Peyer's patch (tissue), 4 donors: ENCODE measurements at regions not wholly inside any gene's neighbourhood (a gene's known extent, or its start where the extent isn't known, plus 50 kb on each side); places are given as distances from the start of the nearest gene placed in this dataset.

ENCODE experiments used
- POLR2A ChIP-seq, 2 donors: fragments of 450-650 bp; IDR thresholded peaks; one replicate each; pipeline ENCODE4 v1.5.1; 2017; ENCODE audit warnings: antibody characterized with exemption in 2 of 2, mild to moderate bottlenecking in 2 of 2, moderate library complexity in 2 of 2
- TF ChIP-seq, protein P1 (sequence below), 6 experiments: fragments of 450-650 bp in 4 of 6; fragments of 200-600 bp in 2 of 6; sonication (generic) in 1 of 6; IDR thresholded peaks; one replicate each; pipeline ENCODE4 v1.5.1; 2017 to 2019; ENCODE audit warnings: antibody characterized with exemption in 6 of 6, mild to moderate bottlenecking in 3 of 6, moderate library complexity in 1 of 6

DNA sequence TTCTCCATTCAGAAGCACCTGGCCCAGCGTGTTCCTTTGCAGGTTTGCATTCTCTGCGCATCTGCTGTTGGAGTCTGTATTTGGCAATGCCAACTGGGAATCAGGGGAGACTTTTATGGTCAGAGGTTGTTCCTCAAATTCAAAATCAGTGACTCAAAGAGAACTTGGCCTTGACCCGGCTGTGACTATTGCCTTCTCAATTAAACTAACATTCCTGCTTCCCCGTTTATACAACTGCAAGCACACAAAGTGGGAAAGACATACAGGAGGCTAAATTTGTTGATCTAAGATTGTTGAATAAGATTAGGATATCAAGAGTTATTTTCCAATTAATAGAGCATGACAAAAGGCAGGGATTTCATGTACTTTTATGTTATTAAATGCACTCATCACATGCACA is 402.4 kb upstream of the IRX2 start:
- TF ChIP-seq, protein P1, sequence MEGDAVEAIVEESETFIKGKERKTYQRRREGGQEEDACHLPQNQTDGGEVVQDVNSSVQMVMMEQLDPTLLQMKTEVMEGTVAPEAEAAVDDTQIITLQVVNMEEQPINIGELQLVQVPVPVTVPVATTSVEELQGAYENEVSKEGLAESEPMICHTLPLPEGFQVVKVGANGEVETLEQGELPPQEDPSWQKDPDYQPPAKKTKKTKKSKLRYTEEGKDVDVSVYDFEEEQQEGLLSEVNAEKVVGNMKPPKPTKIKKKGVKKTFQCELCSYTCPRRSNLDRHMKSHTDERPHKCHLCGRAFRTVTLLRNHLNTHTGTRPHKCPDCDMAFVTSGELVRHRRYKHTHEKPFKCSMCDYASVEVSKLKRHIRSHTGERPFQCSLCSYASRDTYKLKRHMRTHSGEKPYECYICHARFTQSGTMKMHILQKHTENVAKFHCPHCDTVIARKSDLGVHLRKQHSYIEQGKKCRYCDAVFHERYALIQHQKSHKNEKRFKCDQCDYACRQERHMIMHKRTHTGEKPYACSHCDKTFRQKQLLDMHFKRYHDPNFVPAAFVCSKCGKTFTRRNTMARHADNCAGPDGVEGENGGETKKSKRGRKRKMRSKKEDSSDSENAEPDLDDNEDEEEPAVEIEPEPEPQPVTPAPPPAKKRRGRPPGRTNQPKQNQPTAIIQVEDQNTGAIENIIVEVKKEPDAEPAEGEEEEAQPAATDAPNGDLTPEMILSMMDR (IDR thresholded peaks at IDR 0.05): no peak
- no peak for TF ChIP-seq POLR2A (IDR thresholded peaks at IDR 0.05)
